Aorta (tissue), 5 donors: ENCODE measurements at regions not wholly inside any gene's neighbourhood (a gene's known extent, or its start where the extent isn't known, plus 50 kb on each side); places are given as distances from the start of the nearest gene placed in this dataset.
"Not testable (repeated sequence)": the region's sequence is repeated elsewhere in the genome, so short reads cannot be mapped to it uniquely, and the experiment has no call there.

Source experiments
- ATAC-seq: fragments of 200-7000 bp; cut with Tn5 transposase; one replicate; pipeline ENCODE4 v1.9.1; 2022; ENCODE audit warnings: moderate library complexity; ENCODE audit not compliant: low FRiP score
- DNase-seq, 2 donors: peaks; one replicate each; pipeline ENCODE4 v3.0.0-alpha.2; 2020
- H3K27ac ChIP-seq, 2 donors: one replicate each; pipeline ENCODE4 v1.5.1; 2013; ENCODE audit warnings: low read length in 2 of 2, mild to moderate bottlenecking in 2 of 2, moderate library complexity in 2 of 2, control low read depth in 1 of 2, inconsistent platforms in 1 of 2, low read depth in 1 of 2
- H3K27me3 ChIP-seq, 2 donors: one replicate each; pipeline ENCODE4 v1.6.1; 2013; ENCODE audit warnings: control low read depth in 1 of 2, low read length in 1 of 2, mild to moderate bottlenecking in 1 of 2, moderate library complexity in 1 of 2; ENCODE audit not compliant: insufficient read depth in 2 of 2, control insufficient read depth in 1 of 2
- H3K36me3 ChIP-seq, 2 donors: one replicate each; pipeline ENCODE4 v1.6.1; 2013; ENCODE audit warnings: control low read depth in 1 of 2, low read length in 1 of 2, mild to moderate bottlenecking in 1 of 2; ENCODE audit not compliant: insufficient read depth in 2 of 2, control insufficient read depth in 1 of 2
- H3K4me1 ChIP-seq, 2 donors: one replicate each; pipeline ENCODE4 v1.6.1; 2013; ENCODE audit warnings: low read length in 2 of 2, control low read depth in 1 of 2, mild to moderate bottlenecking in 1 of 2, moderate library complexity in 1 of 2; ENCODE audit not compliant: insufficient read depth in 2 of 2, control insufficient read depth in 1 of 2
- H3K4me3 ChIP-seq, 2 donors: one replicate each; pipeline ENCODE4 v1.5.1; 2013; ENCODE audit warnings: low read length in 2 of 2, control low read depth in 1 of 2, mild to moderate bottlenecking in 1 of 2
- H3K9me3 ChIP-seq: one replicate; pipeline ENCODE4 v1.6.1; 2013; ENCODE audit warnings: mild to moderate bottlenecking, low read length; ENCODE audit not compliant: control insufficient read depth
- WGBS, 2 donors: extraction: QIAGEN DNeasy Blood & Tissue Kit; methylation state at CpG; one replicate each; pipeline ENCODE4 v1.1.7; 2013; 5-methylcytosine and 5-hydroxymethylcytosine counted together
- intact Hi-C, 2 donors: fragments of 100-400 bp; cut with DNase I; formaldehyde crosslinking; loops; one replicate each; pipeline versions ENCODE4 v1.14.2 to v1.15.0; 2022
- donor health status: healthy with polysubstance abuse.
- donor health status: Bipolar disorder and iron deficiency.
- donor health status: DM: no; HTN: no; CAD: no.
- donor health status: DM: no; HTN: no; CAD: no.
- donor health status: DM: yes; HTN: yes; CAD: no.

DNA sequence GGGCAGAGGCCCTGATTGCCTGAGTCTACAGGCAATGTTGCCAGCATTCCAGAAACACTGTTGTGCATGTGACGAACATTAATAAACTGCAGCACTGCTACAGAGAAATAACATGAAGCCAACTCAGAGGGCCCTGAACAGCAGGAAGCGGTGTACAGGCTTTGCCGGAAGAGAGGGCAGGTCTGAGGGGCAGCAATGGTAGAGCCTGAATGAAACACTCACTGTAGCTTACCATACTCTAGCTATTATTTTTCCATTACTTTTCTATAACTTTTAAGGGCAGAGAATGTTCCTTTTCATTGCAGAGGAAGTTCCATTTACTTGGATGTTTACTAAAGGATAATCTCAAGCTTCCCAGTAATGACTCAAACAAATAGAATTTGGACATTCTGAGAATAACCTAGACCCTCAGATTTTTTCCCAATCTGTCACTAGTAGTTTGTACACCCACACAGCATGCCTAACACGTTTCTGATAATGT, 150.4 kb downstream of the MTX2 start:
- Histone ChIP-seq H3K4me1 (peaks cover 0 to 2% of the 10 kb centered on the region in 2 donors), H3K9me3 (no peaks in the 10 kb centered on the region), H3K4me3 (no peak overlapping the region), H3K27me3 (no peaks in the 10 kb centered on the region), H3K27ac (peak overlapping the region in 1 of 2 donors; percentile 71), H3K36me3 (no peaks in the 10 kb centered on the region)
- ATAC-seq (peak; percentile 26), DNase-seq (no peak)
- WGBS, 2 donors: 31 to 32% methylated on average over 4 of the region's 4 CpGs
- intact Hi-C loops: no loop called here

DNA sequence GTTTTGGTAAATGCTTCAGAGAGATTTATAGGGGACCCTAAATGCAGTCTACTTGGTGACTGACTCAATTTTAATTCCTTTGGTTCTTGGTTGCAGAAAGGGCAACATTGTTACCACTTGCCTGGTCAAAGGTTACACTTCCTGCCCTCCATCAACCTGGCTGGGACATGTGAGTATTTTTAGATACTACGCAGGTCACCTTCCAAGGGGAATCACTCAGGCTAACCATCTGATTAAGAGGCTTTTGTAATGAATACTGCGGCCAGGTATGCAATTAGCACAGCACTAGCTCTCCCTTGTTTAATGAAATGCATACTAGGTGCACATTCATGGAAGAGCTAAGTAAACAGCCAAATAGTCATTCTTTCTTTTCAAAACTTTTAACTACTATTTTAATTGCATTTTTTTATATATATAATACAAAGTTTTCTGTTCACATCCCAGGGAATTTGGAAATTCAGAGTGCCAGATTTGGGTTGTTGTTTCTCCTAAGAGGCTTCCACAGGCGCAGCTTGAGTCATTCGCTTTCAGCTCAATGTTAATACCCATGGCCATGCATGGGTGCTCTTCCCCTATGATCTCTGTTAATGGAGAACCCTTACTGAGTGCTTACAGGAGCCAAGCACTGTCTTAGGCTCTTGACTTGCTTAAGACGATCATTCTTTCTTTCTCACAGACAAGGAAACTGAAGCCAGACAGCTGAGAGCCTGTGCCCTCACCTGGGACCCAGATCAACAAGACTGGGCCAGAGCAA, 152.2 kb downstream of the MTX2 start:
- Histone ChIP-seq H3K27me3 (no peaks in the 10 kb centered on the region), H3K4me1 (peaks cover 0 to 2% of the 10 kb centered on the region in 2 donors), H3K36me3 (no peaks in the 10 kb centered on the region), H3K9me3 (no peaks in the 10 kb centered on the region), H3K27ac (no peak overlapping the region), H3K4me3 (no peak overlapping the region)
- WGBS, 2 donors: 89 to 92% methylated on average over 5 of the region's 5 CpGs
- DNase-seq: no peak
- intact Hi-C loops: no loop called here
- ATAC-seq: no peak

DNA sequence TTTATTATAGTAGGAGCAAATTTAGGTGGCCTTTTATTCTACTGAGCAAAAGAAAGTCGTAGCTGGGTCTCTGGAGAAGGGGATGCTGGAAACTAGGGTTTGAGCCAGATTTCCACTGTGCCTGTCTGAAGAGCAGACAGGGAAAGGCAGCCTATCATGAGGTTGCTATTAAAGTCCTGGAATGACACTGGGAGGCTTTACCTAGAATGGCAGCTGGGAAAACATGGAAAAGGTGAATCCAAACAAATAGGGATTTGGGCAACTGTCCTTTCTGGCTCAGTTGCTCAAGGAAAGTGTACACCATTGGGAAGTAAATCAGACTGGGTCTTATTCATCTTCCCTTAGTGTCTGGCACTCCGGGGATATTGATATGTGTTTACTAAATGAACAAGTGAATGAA, 154.6 kb downstream of the MTX2 start:
- no peak overlapping the region for H3K4me3 ChIP-seq
- peaks cover 0 to 2% of the 10 kb centered on the region in 2 donors for H3K4me1 ChIP-seq
- H3K27me3 ChIP-seq: no peaks in the 10 kb centered on the region
- no peak overlapping the region for H3K27ac ChIP-seq
- intact Hi-C loops: no loop called here
- H3K36me3 ChIP-seq: no peaks in the 10 kb centered on the region
- no peak for DNase-seq
- H3K9me3 ChIP-seq: no peaks in the 10 kb centered on the region
- no peak for ATAC-seq
- WGBS, 2 donors: 40 to 43% methylated on average over 2 of the region's 2 CpGs

DNA sequence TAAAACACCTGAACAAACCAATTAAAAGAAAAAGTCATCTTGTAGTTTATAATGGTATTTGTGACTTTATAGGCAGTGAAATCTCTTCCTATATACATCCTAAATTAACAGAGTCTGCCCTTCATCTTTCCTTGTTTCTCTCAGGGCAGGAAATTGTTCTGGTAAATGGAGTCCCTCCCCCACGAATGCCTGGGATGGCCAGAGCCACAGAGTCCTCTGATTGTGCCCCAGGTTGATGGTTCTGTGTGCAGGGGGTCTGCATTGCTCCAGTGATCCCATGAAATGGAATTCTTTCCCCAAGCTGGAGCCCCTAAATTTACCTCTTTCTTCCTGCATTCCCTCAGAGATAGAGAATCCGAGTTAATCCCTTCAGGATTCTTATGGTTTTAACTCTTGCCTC, 155.5 kb downstream of the MTX2 start:
- Histone ChIP-seq H3K4me1 (peaks cover 0 to 2% of the 10 kb centered on the region in 2 donors), H3K27ac (no peak overlapping the region), H3K4me3 (no peak overlapping the region), H3K9me3 (no peaks in the 10 kb centered on the region), H3K36me3 (no peaks in the 10 kb centered on the region), H3K27me3 (no peaks in the 10 kb centered on the region)
- intact Hi-C loops: no loop called here
- DNase-seq (no peak), ATAC-seq (no peak)
- WGBS, 2 donors: 46 to 53% methylated on average over 2 of the region's 2 CpGs

DNA sequence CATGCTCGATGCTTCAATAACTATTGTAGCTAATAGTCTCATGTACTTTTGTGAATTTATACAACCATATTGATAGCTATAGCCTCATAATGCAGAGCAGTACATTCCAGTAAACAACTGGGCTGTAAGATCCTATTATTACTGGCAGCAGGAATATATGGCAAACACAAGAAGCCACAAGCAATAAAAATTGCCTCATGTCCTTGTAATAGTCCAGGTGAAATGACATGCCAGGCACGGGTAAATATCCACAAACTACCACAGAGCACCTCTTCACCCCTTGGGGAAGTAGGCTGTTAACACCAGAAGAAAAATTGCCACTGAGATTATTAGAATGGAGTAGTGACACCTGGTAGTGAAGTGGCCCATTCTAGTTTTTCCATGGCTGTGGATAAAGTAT, 158.3 kb downstream of the MTX2 start:
- H3K27me3 ChIP-seq: no peaks in the 10 kb centered on the region
- H3K4me3 ChIP-seq: no peak overlapping the region
- no peaks in the 10 kb centered on the region for H3K4me1 ChIP-seq
- no peak overlapping the region for H3K27ac ChIP-seq
- DNase-seq (no peak), ATAC-seq (no peak)
- no peaks in the 10 kb centered on the region for H3K36me3 ChIP-seq
- intact Hi-C loops: no loop called here
- no peaks in the 10 kb centered on the region for H3K9me3 ChIP-seq
- WGBS, 2 donors: 81 to 83% methylated on average over 2 of the region's 2 CpGs

DNA sequence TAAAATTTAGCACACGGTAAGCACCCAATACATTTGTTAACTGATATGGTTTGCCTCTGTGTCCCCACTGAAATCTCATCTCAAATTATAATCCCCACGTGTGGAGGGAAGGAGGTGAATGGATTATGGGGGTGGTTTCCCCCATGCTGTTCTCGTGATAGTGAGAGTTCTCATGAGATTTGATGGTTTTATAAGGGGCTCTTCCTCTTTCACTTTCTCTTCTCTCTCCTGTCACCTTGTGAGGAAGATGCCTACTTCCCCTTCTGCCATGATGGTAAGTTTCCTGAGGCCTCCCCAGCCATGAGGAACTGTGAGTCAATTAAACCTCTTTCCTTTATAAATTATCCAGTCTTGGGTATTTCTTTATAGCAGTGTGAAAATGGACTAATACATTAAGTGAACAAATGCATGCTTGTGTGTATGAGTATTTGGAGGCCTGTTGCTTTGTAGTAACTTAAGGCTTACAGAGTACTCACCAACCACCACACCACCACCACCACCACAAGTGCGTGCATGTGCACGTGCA, 159.8 kb downstream of the MTX2 start:
- DNase-seq, intact Hi-C loops, ATAC-seq, H3K4me3 ChIP-seq, H3K27ac ChIP-seq, H3K4me1 ChIP-seq, H3K27me3 ChIP-seq, H3K9me3 ChIP-seq, H3K36me3 ChIP-seq: not testable (repeated sequence)
- WGBS, 2 donors: 72 to 77% methylated on average over 5 of the region's 5 CpGs

DNA sequence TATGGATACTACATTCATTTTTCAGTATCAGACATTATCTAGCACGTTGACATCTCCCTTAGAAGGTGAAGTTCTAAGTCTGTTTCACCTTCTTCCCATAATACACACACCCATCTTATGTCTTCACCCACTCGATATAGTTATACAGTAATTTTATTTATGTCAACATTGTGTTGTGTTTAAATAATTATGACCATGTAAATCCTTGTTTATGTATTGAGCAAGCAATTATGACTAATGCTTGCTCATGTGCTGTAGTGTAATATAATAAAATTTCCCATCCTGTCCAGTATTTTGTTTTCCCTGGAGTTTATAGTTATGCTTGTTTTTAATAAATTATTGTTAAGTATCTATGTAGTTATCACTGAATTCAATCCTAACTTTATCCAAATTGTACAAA, 163.2 kb downstream of the MTX2 start:
- DNase-seq (no peak), ATAC-seq (no peak)
- Histone ChIP-seq H3K4me1 (no peaks in the 10 kb centered on the region), H3K27me3 (no peaks in the 10 kb centered on the region), H3K9me3 (peaks cover 2% of the 10 kb centered on the region), H3K27ac (no peak overlapping the region), H3K4me3 (no peak overlapping the region), H3K36me3 (no peaks in the 10 kb centered on the region)
- intact Hi-C loops: no loop called here
- WGBS, 2 donors: 81 to 82% methylated on average over 2 of the region's 2 CpGs

DNA sequence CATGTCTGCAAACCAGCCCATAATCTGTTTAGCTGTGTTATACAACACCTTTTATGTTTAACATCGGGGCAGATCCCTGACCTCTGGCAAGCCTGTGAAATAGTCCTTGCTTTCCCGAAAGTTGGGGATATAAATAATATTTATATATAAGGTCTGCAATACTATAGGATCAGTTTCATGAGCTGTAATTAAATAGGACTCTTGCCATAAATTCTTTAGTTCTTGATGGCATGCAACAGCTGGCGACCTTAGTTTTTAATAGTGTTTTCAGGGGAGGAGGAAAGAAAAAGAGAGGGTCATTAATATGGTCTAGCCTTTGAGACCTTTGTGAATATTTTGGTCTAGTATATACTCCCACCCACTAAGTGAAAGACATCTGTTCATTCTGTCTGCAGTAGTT, 166.5 kb downstream of the MTX2 start:
- ATAC-seq (no peak), DNase-seq (no peak)
- H3K9me3 ChIP-seq: peaks cover 2% of the 10 kb centered on the region
- 67 to 70% methylated on average over 3 of the region's 3 CpGs for WGBS, 2 donors
- H3K4me3 ChIP-seq: no peak overlapping the region
- no peaks in the 10 kb centered on the region for H3K36me3 ChIP-seq
- no peaks in the 10 kb centered on the region for H3K4me1 ChIP-seq
- H3K27ac ChIP-seq: no peak overlapping the region
- no peaks in the 10 kb centered on the region for H3K27me3 ChIP-seq
- intact Hi-C loops: no loop called here

DNA sequence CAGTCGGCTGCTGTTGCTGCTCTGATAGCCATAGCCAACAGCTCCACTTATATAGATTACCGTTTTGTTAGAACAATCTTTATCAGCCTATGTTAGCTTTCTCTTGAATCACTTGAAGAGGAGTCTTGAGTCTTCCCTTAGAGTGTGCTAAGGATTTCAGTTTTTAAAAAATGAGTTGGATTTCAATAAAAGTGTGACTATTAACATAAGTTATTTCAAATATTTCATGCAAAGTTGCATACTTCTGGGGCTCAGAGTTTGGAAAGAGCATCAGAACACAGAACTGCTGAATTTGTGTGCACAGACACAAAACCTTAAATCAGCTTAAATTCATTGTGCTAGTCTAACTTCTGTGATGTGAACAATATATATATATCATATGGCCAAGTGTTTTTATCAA, 174.7 kb downstream of the MTX2 start:
- WGBS, 2 donors: 60 to 61% methylated on average over 2 of the region's 2 CpGs
- Histone ChIP-seq H3K27ac (no peak overlapping the region), H3K36me3 (no peaks in the 10 kb centered on the region), H3K27me3 (peaks cover 0 to 2% of the 10 kb centered on the region in 2 donors), H3K4me3 (no peak overlapping the region), H3K4me1 (no peaks in the 10 kb centered on the region), H3K9me3 (no peaks in the 10 kb centered on the region)
- ATAC-seq: no peak
- intact Hi-C loops: no loop called here
- no peak for DNase-seq
